CD1c-positive myeloid dendritic cell (primary cell): ENCODE measurements at regions not wholly inside any gene's neighbourhood (a gene's known extent, or its start where the extent isn't known, plus 50 kb on each side); places are given as distances from the start of the nearest gene placed in this dataset.
"Not testable (repeated sequence)": the region's sequence is repeated elsewhere in the genome, so short reads cannot be mapped to it uniquely, and the experiment has no call there.

ENCODE experiments used
- DNase-seq: peaks from one replicate; pipeline ENCODE4 v3.0.0-alpha.2; 2016; ENCODE audit errors: extremely low spot score

DNA sequence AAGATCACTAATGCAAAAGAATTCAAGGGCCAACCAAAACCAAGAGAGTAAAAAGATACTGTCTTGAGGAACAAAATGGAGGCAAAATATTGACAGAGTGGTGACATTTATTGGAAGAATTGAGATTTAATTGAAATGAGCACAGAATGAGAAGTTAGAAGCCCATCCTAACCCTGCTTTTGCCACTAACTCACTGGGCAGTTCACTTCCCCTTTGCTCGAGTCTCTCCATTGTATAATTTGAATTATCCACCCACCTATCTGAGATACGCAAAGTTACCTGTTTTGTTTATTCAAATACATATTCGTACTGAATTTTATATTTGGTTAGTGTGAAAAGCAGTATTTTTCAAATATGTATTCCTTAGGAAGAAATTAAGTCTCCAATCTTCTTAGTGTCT lies 204.5 kb upstream of the PRDM1 start:
- peak; percentile 47 for DNase-seq

DNA sequence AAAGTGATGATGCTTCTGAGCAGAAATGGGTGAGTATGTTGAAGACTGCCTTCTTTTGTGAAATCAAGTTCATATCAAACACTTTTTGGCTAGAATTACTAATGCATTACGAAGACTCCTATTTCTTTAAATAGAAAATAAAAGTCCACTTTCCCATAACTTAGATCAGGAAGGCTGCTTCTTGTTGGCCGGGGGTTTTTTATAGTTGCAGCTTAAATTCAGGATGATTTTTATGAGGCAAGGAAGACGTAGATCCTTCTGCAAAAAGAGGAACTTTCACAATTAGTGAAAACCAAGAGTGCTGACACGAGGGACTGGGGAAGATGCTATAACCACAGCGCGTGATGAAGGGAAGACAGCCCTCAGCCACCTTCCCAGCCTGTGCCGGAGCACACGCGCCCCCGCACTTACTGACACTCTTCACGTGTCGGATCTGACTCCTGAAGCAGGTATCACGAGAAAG lies 206.1 kb upstream of the PRDM1 start:
- DNase-seq, result peak; percentile 95

DNA sequence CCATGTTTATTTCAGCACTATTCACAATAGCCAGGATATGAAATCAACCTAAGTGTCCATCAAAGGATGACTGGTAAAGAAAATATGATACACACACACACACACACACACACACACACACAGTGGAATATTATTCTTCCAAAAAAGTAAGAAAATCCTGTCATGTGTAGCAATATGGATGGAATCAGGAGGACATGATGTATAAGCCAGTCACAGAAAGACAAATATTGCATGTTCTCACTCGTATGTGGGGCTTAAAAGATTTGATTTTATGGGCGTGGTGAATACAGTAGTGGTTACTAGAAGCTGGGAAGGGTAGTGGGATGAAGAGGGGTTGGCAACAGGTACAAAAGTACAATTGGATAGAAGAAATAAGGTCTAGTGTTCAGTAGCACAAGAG lies 207.0 kb upstream of the PRDM1 start:
- no peak for DNase-seq

- DNase-seq, result no peak
Observed at GRCh38 chr6:105875974-105876640, 210.0 kb upstream of the PRDM1 start.

DNA sequence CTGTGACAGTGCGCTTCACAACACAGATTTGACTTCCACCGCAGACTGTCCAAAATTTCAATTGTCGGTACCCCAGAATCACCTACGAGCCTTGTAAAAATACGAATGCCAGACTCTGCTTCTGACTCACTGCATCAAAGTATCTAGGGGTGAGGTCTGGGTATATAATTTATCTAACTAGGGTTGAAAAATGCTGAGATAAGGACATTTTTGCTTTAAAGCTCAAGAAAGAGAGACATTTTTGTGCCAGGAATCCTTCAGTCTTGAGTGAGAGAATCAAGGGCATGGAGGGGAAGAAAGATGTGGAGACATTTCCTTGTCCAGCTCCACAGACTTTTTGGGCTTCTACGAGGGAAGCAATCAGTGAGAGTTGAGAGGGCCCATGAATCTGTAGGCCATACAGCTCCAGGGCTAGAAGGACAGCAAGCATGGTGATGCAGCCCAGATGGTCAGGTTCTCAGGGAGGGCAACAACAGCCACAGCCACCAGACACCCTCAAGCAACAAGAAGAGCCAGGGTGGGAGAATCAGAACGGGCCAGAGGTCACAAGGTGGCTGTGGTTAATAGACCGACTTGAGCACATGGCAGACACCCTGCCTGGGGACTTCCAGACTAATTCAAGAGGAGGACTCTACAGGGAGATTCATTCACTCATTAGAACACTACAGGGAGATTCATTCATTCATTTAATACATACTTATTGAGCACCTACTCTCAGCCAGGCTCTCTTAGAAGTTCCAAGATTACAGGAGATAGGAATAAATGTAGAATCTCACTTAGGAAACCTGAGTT lies 211.1 kb upstream of the PRDM1 start:
- DNase-seq, result no peak

- DNase-seq, result no peak
Observed at GRCh38 chr6:105873799-105874198, 212.3 kb upstream of the PRDM1 start.

DNA sequence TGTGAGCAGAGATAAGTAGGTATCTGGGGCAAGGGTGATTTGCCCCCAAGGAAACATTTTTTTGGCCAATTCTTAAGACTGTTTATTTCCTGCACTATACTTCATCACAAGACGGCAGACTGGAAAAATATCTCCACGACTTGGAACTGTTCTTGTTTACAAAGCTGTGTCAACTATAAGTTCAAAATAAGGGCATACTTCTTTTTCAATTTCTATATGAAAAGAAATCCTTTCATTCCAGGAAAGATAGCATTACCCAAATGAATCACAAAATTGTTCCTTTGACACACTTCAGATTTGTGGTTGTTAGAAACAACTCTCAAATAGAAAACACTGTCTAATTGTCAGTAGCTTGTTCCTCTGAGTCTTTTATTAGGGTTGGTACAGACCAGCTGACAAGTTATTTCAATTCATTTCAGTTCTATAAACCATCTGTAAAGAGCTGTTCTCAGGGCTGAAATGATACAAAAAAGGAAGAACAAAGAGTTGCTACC lies 212.9 kb upstream of the PRDM1 start:
- peak; percentile 43 for DNase-seq

DNA sequence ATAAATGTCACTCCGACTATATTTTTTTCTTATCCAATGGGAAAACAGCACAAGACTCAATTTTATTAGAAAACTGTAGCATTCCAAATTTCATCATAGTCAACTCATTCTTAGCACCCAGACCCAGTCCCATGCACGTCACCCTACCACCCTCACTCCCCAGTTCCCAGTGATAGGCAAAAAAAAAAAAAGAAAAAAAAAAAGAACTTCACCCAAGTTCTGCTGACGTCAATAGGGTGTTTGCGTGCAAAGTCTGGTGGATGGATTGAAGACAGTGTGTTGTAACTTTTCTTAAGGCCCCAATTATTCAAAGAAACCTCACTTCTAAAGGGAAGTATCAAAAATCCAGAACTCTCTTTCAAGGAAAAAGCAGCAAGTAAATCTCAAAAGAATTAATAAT lies 213.9 kb upstream of the PRDM1 start:
- DNase-seq, result peak; percentile 94

DNA sequence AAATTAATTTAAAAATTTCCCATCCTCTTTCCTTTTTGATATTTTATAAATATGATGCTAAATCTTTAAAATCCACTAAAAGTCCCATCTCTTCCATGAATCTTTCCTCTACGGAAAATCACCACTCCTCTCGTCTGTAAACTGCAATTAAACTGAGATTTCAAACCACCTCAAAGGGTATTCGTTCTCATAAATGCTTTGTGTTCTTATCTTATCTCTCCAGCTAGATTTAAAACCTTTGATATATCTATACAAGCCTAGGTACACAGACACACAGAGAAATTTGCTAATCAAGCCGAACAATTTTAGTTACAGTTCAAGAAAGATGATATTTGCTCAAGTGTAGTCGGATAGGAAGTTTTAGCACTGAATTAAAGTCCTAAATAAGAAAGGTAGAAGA lies 214.6 kb upstream of the PRDM1 start:
- DNase-seq, result no peak

DNA sequence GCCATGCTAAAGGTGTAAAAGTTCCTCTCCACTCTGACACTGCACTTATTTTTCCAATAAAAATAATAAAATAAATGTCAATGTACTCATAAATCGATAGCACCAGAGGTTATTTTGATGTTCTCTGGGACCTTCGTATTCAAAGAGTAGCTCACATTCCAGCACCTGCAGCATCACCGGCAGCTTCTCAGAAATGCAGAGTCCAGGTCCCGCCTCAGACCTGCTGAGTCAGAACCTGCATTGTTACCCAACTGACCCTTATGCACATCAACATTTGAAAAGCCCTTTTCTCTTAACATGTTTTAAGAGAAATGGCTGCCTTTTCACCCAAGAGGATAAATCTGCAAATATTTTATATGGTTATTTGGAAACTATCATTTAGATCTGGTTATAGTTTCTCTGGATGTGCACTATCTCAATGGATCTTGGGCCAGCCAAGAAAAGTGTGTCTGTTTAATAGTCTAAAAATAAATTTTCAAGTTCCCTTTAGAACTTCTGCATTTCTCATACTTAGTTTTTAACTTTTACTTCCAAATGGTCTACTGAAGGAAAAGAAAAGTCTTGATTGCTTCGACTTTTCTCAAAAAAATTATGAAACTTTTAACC lies 216.2 kb upstream of the PRDM1 start:
- DNase-seq, result peak; percentile 66

- DNase-seq, result no peak
Observed at GRCh38 chr6:105868823-105869460, 217.2 kb upstream of the PRDM1 start.

DNA sequence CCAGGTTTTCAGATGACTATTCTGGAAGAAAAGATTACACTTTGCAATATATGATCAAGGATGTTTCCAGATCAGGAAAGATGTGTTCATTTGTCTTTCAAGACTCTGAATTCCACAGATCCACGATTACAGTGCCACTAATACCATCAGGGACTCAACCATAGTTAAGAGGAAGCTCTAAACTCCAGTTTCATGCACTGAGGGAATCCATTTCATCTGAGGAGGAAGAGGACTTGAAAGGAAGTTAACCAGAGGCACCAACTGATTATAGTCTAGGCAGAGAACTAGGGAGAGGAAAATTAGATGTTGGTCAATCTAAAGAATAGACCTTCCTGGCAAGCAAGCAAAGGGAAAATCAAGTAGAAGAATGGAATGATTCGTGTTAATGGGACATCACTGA lies 218.3 kb upstream of the PRDM1 start:
- peak; percentile 58 for DNase-seq

DNA sequence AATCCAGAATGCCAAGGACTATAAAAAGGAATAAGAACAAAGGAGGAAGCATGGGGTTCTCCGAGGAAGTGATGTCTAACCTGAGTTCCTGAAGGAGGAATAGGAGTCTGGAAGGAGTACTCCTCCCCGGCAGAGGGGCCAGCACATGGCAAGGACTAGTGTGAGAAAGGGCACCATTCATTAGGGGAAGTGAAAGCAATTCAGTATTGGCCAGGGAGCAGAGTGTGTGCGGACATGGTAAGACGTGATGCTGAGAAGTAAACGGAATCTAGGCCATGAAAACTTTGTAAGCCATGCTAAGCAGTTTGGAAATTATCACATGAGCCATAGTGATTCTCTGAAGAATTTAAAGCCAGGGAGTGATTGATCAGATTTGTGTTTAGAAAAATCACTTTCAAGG lies 218.9 kb upstream of the PRDM1 start:
- peak; percentile 75 for DNase-seq

GRCh38 chr6:105862936-105863607 lies 223.1 kb upstream of the PRDM1 start:
- peak; percentile 56 for DNase-seq

DNA sequence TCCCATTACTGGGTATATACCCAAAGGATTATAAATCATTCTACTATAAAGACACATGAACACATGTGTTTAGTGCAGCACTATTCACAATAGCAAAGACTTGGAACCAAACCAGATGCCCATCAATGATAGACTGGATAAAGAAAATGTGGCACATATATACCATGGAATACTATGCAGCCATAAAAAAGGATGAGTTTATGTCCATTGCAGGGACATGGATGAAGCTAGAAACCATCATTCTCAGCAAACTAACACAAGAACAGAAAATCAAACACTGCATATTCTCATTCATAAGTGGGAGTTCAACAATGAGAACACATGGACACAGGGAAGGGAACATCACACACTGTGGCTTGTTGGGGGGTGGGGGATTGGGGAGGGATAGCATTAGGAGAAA lies 225.2 kb upstream of the PRDM1 start:
- DNase-seq, result not testable (repeated sequence)

DNA sequence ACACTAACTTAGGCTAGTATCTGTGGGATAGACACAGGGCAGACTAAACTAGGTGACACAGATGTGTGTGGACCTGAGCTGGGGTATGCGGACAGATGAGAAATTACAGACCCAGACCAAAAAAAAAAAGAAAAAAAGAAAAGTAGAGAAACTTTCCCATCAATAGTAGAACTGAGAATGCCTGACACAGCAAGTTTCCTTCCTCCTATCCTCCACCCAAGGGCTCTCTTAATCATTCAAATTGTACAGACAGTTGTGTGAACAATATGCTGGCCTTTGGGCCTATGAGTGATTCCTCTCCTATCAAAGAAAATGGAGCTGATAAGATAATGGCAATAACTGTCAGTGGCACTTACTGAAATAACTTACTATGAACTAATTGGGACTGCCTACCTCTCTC lies 226.7 kb upstream of the PRDM1 start:
- DNase-seq, result no peak

DNA sequence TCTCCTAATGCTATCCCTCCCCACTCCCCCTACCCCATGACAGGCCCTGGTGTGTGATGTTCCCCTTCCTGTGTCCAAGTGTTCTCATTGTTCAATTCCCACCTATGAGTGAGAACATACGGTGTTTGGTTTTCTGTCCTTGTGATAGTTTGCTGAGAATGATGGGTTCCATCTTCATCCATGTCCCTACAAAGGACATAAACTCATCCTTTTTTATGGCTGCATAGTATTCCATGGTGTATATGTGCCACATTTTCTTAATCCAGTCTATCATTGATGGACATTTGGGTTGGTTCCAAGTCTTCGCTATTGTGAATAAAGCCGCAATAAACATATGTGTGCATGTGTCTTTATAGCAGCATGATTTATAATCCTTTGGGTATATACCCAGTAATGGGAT lies 227.5 kb upstream of the PRDM1 start:
- not testable (repeated sequence) for DNase-seq

DNA sequence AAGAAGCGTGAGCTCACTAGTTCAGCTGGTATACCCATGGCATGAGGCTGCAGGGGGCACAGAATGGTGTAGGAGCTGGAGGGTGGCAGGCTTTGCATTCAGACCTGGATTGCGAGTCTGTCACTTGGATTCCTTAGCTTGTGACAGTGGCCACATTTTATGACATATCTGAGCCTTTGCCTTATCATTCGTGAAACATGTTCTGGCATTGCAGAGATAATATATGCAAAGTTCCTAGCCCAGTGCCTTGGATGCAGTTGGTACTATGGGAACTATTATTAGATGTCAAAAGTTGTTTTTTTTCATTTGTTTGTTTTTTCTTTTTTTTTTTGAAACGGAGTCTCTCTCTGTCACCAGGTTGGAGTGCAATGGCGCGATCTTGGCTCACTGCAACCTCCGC lies 230.7 kb upstream of the PRDM1 start:
- DNase-seq, result no peak

DNA sequence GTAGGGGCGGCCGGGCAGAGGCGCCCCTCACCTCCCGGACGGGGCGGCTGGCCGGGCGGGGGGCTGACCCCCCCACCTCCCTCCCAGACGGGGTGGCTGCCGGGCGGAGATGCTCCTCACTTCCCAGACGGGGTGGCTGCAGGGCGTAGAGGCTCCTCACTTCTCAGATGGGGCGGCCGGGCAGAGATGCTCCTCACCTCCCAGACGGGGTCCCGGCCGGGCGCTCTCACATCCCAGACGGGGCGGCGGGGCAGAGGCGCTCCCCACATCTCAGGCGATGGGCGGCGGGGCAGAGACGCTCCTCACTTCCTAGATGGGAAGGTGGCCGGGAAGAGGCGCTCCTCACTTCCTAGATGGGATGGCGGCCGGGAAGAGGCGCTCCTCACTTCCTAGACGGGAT lies 232.2 kb upstream of the PRDM1 start:
- DNase-seq, result not testable (repeated sequence)

DNA sequence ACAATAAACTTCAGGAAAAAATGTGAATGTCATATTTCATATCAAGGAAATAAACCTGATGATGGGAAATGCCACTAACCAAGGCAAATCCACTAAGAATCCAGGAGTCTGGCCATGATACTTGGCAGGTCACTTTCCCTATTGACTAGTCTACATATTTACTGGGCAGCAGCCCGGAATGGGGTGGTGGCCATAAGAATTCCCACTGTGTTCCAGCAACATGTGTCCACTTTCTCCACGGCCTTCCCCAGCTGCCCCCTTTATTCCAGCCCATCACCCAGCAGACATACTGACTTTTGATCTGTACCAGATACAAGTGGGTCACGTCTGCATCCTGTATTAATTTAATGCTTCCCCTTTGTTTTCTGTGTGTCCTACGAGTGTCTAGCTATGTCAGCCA lies 234.5 kb upstream of the PRDM1 start:
- DNase-seq, result no peak

GRCh38 chr6:105851113-105851580 lies 235.0 kb upstream of the PRDM1 start:
- DNase-seq, result no peak
